ENCODE measurements at regions not wholly inside any gene's neighbourhood (a gene's known extent, or its start where the extent isn't known, plus 50 kb on each side); places are given as distances from the start of the nearest gene placed in this dataset.

- Histone ChIP-seq H3K27me3 (no peaks in the 10 kb centered on the region), H3K9me3 (peaks cover 0 to 17% (median 0%) of the 10 kb centered on the region in 3 donors), H3K27ac (no peak overlapping the region), H3K36me3 (no peaks in the 10 kb centered on the region), H3K4me1 (peaks cover 0 to 6% (median 0%) of the 10 kb centered on the region in 3 donors), H3K4me3 (no peak overlapping the region)
- WGBS, 2 donors (ENCODE audit: low coverage in 1 of 2), result 80% methylated on average over 1 of the region's 2 CpGs; no CpG with 5 or more reads in 1 of the 2 donors
- no peak for TF ChIP-seq EP300 (IDR thresholded peaks at IDR 0.05)
- no peak for TF ChIP-seq POLR2A (IDR thresholded peaks at IDR 0.05)
- TF ChIP-seq, protein P1, sequence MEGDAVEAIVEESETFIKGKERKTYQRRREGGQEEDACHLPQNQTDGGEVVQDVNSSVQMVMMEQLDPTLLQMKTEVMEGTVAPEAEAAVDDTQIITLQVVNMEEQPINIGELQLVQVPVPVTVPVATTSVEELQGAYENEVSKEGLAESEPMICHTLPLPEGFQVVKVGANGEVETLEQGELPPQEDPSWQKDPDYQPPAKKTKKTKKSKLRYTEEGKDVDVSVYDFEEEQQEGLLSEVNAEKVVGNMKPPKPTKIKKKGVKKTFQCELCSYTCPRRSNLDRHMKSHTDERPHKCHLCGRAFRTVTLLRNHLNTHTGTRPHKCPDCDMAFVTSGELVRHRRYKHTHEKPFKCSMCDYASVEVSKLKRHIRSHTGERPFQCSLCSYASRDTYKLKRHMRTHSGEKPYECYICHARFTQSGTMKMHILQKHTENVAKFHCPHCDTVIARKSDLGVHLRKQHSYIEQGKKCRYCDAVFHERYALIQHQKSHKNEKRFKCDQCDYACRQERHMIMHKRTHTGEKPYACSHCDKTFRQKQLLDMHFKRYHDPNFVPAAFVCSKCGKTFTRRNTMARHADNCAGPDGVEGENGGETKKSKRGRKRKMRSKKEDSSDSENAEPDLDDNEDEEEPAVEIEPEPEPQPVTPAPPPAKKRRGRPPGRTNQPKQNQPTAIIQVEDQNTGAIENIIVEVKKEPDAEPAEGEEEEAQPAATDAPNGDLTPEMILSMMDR (IDR thresholded peaks at IDR 0.05), result no peak
- no peak for TF ChIP-seq POLR2AphosphoS5 (IDR thresholded peaks at IDR 0.05)
- ATAC-seq, result no peak
Observed at GRCh38 chr16:55120408-55120807, 189.7 kb downstream of the IRX5 start.

DNA sequence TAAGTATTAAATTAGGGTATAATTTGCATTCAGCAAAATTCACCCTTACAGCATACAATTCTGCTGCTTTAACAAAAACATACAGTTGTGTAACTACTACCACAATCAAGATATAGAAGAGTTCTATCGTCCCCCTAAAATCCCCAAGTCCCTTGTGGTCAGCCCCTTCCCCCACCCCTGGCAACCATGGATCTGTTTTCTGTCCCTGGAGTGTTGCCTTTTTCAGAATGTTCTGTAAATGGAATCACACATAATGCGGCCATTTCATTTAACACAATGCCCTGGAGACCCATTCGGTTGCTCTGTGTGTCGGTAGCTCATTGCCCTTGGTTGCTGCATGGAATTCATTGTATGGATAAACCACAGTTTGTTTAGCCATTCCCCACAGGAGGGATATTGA is 190.2 kb downstream of the IRX5 start:
- no peaks in the 10 kb centered on the region for H3K27me3 ChIP-seq

GRCh38 chr16:55123652-55124051 is 193.0 kb downstream of the IRX5 start:
- no peak for TF ChIP-seq POLR2A (IDR thresholded peaks at IDR 0.05)
- TF ChIP-seq, protein P1 (IDR thresholded peaks at IDR 0.05), result no peak
- TF ChIP-seq POLR2AphosphoS5 (IDR thresholded peaks at IDR 0.05), result no peak
- TF ChIP-seq EP300 (IDR thresholded peaks at IDR 0.05), result no peak
- Histone ChIP-seq H3K36me3 (no peaks in the 10 kb centered on the region), H3K27ac (no peak overlapping the region), H3K4me3 (no peak overlapping the region), H3K27me3 (no peaks in the 10 kb centered on the region), H3K9me3 (peaks cover 0 to 17% (median 0%) of the 10 kb centered on the region in 3 donors), H3K4me1 (no peaks in the 10 kb centered on the region)
- 80 to 100% methylated on average over 1 of the region's 1 CpG for WGBS, 2 donors (ENCODE audit: low coverage in 1 of 2)
- no peak for ATAC-seq

More for the DNA sequence above, 190.2 kb downstream of the IRX5 start:
- 52 to 73% methylated on average over 4 of the region's 4 CpGs for WGBS, 2 donors (ENCODE audit: low coverage in 1 of 2)
- Histone ChIP-seq H3K4me3 (no peak overlapping the region), H3K36me3 (no peaks in the 10 kb centered on the region), H3K27ac (no peak overlapping the region), H3K4me1 (peaks cover 0 to 6% (median 0%) of the 10 kb centered on the region in 3 donors), H3K9me3 (peaks cover 0 to 17% (median 0%) of the 10 kb centered on the region in 3 donors)
- TF ChIP-seq POLR2A (IDR thresholded peaks at IDR 0.05), result no peak
- no peak for TF ChIP-seq EP300 (IDR thresholded peaks at IDR 0.05)
- TF ChIP-seq, protein P1 (IDR thresholded peaks at IDR 0.05), result no peak
- TF ChIP-seq POLR2AphosphoS5 (IDR thresholded peaks at IDR 0.05), result no peak
- ATAC-seq, result no peak

DNA sequence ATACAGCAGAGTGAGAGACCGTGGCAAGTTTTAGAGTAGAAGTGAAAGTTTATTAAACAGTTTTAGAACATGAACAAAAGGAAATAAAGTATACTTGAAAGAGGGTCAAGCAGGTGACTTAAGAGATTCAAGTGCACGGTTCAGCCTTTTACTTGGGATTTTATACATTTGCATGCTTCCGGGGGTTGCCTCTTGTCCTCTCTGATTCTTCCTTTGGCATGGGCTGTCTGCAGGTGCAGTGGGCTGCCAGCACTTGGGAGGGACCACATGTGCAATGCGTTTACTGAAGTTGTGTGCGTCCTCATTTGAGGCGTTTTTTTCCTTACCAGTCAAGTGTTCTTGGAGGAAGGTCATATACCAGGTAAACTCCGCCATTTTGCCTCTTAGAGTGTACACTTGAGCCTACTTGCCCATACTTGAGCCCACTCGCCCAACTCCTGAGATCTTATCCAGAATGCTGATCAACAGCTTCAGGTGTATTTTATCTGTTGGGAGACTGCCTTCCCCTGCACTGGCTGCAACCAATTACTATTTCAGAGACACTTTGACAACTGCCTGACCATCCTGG is 195.2 kb downstream of the IRX5 start:
- H3K27ac ChIP-seq, result no peak overlapping the region
- ATAC-seq, result no peak
- no peak overlapping the region for H3K4me3 ChIP-seq
- H3K9me3 ChIP-seq, result peaks cover 0 to 17% (median 0%) of the 10 kb centered on the region in 3 donors
- no peaks in the 10 kb centered on the region for H3K27me3 ChIP-seq
- no peaks in the 10 kb centered on the region for H3K4me1 ChIP-seq
- H3K36me3 ChIP-seq, result no peaks in the 10 kb centered on the region
- TF ChIP-seq POLR2AphosphoS5 (IDR thresholded peaks at IDR 0.05), result no peak
- TF ChIP-seq, protein P1 (IDR thresholded peaks at IDR 0.05), result no peak
- TF ChIP-seq EP300 (IDR thresholded peaks at IDR 0.05), result no peak
- TF ChIP-seq POLR2A (IDR thresholded peaks at IDR 0.05), result no peak
- 59 to 74% methylated on average over 6 to 8 of the region's 8 CpGs for whole genome bisulfite sequencing, 2 donors (ENCODE audit: low coverage in 1 of 2)

GRCh38 chr16:55126456-55126855 is 195.8 kb downstream of the IRX5 start:
- no peak overlapping the region for H3K4me3 ChIP-seq
- ATAC-seq, result no peak
- no peaks in the 10 kb centered on the region for H3K36me3 ChIP-seq
- H3K27ac ChIP-seq, result no peak overlapping the region
- H3K4me1 ChIP-seq, result no peaks in the 10 kb centered on the region
- no peaks in the 10 kb centered on the region for H3K27me3 ChIP-seq
- TF ChIP-seq, protein P1 (IDR thresholded peaks at IDR 0.05), result no peak
- no peak for TF ChIP-seq POLR2AphosphoS5 (IDR thresholded peaks at IDR 0.05)
- no peak for TF ChIP-seq EP300 (IDR thresholded peaks at IDR 0.05)
- no peak for TF ChIP-seq POLR2A (IDR thresholded peaks at IDR 0.05)
- 64 to 66% methylated on average over 3 to 7 of the region's 8 CpGs for WGBS, 2 donors (ENCODE audit: low coverage in 1 of 2)
- H3K9me3 ChIP-seq, result peaks cover 0 to 17% (median 0%) of the 10 kb centered on the region in 3 donors
